Neural progenitor cell (in vitro differentiated cells): ENCODE measurements at regions not wholly inside any gene's neighbourhood (a gene's known extent, or its start where the extent isn't known, plus 50 kb on each side); places are given as distances from the start of the nearest gene placed in this dataset.

Experiments
- DNase-seq: peaks from one replicate; pipeline ENCODE4 v3.0.0-alpha.2; 2016; ENCODE audit warnings: low spot score
- H2AFZ ChIP-seq: fragments of 200-600 bp; sonication (generic); replicated peaks from 2 replicates; pipeline ENCODE4 v1.6.1; 2016; ENCODE audit warnings: antibody characterized with exemption
- H3F3A ChIP-seq: fragments of 200-600 bp; sonication (generic); 2 replicates; pipeline ENCODE4 v1.6.1; 2016; ENCODE audit warnings: antibody characterized with exemption, low read depth
- H3K27ac ChIP-seq: fragments of 200-600 bp; sonication (generic); 2 replicates; pipeline ENCODE4 v1.5.1; 2016; ENCODE audit warnings: mild to moderate bottlenecking
- H3K27me3 ChIP-seq: fragments of 200-600 bp; sonication (generic); 2 replicates; pipeline ENCODE4 v1.6.1; 2016; ENCODE audit warnings: mild to moderate bottlenecking, moderate library complexity
- H3K36me3 ChIP-seq: fragments of 200-600 bp; sonication (generic); 2 replicates; pipeline ENCODE4 v1.5.1; 2016
- H3K4me1 ChIP-seq: fragments of 200-600 bp; sonication (generic); 2 replicates; pipeline ENCODE4 v1.6.1; 2016; ENCODE audit warnings: mixed run types
- H3K4me2 ChIP-seq: fragments of 200-600 bp; sonication (generic); 2 replicates; pipeline ENCODE4 v1.6.1; 2016
- H3K4me3 ChIP-seq: fragments of 200-600 bp; sonication (generic); 2 replicates; pipeline ENCODE4 v1.5.1; 2016
- H3K79me2 ChIP-seq: fragments of 200-600 bp; sonication (generic); 2 replicates; pipeline ENCODE4 v1.6.1; 2016; ENCODE audit warnings: low read depth
- H3K9ac ChIP-seq: fragments of 200-600 bp; sonication (generic); 2 replicates; pipeline ENCODE4 v1.6.1; 2016
- H3K9me3 ChIP-seq: fragments of 200-600 bp; sonication (generic); 2 replicates; pipeline ENCODE4 v1.5.1; 2016; ENCODE audit warnings: low read depth
- H4K20me1 ChIP-seq: fragments of 200-600 bp; sonication (generic); 2 replicates; pipeline ENCODE4 v1.6.1; 2016; ENCODE audit warnings: low read depth
- H3K27ac Mint-ChIP-seq: 3 replicates; pipeline ENCODE4 v1.8.0; 2021; ENCODE audit warnings: mixed read lengths
- H3K27me3 Mint-ChIP-seq: 2 replicates; pipeline ENCODE4 v1.8.0; 2022; ENCODE audit warnings: low read depth, mild to moderate bottlenecking, inconsistent platforms, moderate library complexity, mixed read lengths; ENCODE audit not compliant: insufficient read depth
- H3K36me3 Mint-ChIP-seq: 3 replicates; pipeline ENCODE4 v1.8.0; 2021; ENCODE audit warnings: mixed read lengths
- H3K4me1 Mint-ChIP-seq: 3 replicates; pipeline ENCODE4 v1.8.0; 2021; ENCODE audit warnings: mixed read lengths
- H3K4me3 Mint-ChIP-seq: 3 replicates; pipeline ENCODE4 v1.8.0; 2021; ENCODE audit warnings: mild to moderate bottlenecking, moderate library complexity, mixed read lengths
- H3K9me3 Mint-ChIP-seq: 3 replicates; pipeline ENCODE4 v1.8.0; 2020; ENCODE audit warnings: mixed read lengths
- EZH2 ChIP-seq: fragments of 200-600 bp; sonication (generic); IDR thresholded peaks from 2 replicates; pipeline ENCODE4 v1.6.1; 2017; ENCODE audit warnings: antibody characterized with exemption, mild to moderate bottlenecking, moderate library complexity
- EZH2phosphoT487 ChIP-seq: fragments of 200-600 bp; sonication (generic); IDR thresholded peaks from 2 replicates; pipeline ENCODE4 v1.6.1; 2017; ENCODE audit warnings: antibody characterized with exemption
- TF ChIP-seq, protein P1 (sequence below): fragments of 200-600 bp; sonication (generic); IDR thresholded peaks from 2 replicates; pipeline ENCODE4 v1.5.1; 2017; ENCODE audit warnings: antibody characterized with exemption, mild to moderate bottlenecking

DNA sequence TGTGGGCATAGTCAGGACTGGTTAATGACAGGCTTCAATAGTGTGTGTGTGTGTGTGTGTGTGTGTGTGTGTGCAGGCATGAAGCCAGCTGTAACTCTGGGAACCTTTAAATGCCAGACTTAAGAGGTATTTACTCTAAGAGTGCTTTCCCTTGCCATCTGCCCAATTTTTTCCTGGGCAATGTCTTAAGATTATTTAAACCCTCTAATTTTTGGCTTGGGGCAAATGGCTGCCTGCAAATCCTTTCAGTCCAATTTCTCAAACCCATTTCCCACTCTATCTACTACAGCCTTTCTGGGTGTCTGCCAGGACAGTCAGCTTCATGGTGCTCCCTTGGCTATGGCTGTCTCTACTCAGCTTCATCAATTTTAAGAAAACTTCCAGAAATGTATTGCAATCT lies 62.6 kb upstream of the C1GALT1 start:
- Histone ChIP-seq H3K4me1 (no peaks in the 10 kb centered on the region), H4K20me1 (no peaks in the 10 kb centered on the region), H3K27ac (no peak overlapping the region), H3K27me3 (no peaks in the 10 kb centered on the region), H3K4me3 (no peak overlapping the region), H3F3A (no peaks in the 10 kb centered on the region), H2AFZ (no peak overlapping the region), H3K4me2 (no peak overlapping the region), H3K9ac (no peak overlapping the region), H3K36me3 (no peaks in the 10 kb centered on the region), H3K9me3 (no peaks in the 10 kb centered on the region), H3K79me2 (no peaks in the 10 kb centered on the region)
- TF ChIP-seq, protein P1, sequence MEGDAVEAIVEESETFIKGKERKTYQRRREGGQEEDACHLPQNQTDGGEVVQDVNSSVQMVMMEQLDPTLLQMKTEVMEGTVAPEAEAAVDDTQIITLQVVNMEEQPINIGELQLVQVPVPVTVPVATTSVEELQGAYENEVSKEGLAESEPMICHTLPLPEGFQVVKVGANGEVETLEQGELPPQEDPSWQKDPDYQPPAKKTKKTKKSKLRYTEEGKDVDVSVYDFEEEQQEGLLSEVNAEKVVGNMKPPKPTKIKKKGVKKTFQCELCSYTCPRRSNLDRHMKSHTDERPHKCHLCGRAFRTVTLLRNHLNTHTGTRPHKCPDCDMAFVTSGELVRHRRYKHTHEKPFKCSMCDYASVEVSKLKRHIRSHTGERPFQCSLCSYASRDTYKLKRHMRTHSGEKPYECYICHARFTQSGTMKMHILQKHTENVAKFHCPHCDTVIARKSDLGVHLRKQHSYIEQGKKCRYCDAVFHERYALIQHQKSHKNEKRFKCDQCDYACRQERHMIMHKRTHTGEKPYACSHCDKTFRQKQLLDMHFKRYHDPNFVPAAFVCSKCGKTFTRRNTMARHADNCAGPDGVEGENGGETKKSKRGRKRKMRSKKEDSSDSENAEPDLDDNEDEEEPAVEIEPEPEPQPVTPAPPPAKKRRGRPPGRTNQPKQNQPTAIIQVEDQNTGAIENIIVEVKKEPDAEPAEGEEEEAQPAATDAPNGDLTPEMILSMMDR = no peak
- TF ChIP-seq EZH2 (no peak), EZH2phosphoT487 (no peak)
- no peak for DNase-seq
- H3K9me3 Mint-ChIP-seq = no peaks in the 10 kb centered on the region
- no peaks in the 10 kb centered on the region for H3K27me3 Mint-ChIP-seq
- H3K4me3 Mint-ChIP-seq = no peak overlapping the region
- H3K36me3 Mint-ChIP-seq = no peaks in the 10 kb centered on the region
- no peak overlapping the region for H3K27ac Mint-ChIP-seq
- H3K4me1 Mint-ChIP-seq = peaks cover 2% of the 10 kb centered on the region

DNA sequence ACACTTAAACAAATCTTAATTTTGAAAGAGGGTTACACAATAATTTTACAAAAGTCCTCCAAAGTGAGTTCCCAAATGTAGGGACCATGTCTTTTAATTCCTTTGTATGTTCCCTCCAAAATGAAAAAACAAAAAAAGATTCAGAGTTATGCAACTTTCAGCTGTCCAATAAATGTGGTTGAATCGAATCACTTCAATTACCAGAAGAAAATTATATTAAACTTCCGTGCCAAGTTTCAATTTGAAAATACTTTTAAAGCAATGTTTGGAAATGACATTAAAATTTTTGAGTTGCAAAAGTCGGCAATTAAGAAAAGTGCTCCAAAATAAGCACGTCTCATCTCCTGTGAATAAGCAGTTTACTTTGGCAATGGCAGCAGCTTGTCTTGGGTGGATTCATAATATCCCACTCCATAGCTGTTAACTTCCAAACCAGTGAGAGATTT lies 60.3 kb upstream of the C1GALT1 start:
- Histone ChIP-seq H3K9me3 (no peaks in the 10 kb centered on the region), H3K9ac (no peak overlapping the region), H4K20me1 (no peaks in the 10 kb centered on the region), H3K4me1 (no peaks in the 10 kb centered on the region), H3K79me2 (no peaks in the 10 kb centered on the region), H3F3A (no peaks in the 10 kb centered on the region), H3K27ac (no peak overlapping the region), H2AFZ (no peak overlapping the region), H3K36me3 (no peaks in the 10 kb centered on the region), H3K4me3 (no peak overlapping the region), H3K4me2 (no peak overlapping the region), H3K27me3 (no peaks in the 10 kb centered on the region)
- no peak overlapping the region for H3K27ac Mint-ChIP-seq
- TF ChIP-seq EZH2phosphoT487 = no peak
- TF ChIP-seq EZH2 = no peak
- TF ChIP-seq, protein P1 = no peak
- no peak for DNase-seq
- H3K4me1 Mint-ChIP-seq = no peaks in the 10 kb centered on the region
- H3K9me3 Mint-ChIP-seq = no peaks in the 10 kb centered on the region
- no peak overlapping the region for H3K4me3 Mint-ChIP-seq
- H3K27me3 Mint-ChIP-seq = no peaks in the 10 kb centered on the region
- H3K36me3 Mint-ChIP-seq = no peaks in the 10 kb centered on the region

DNA sequence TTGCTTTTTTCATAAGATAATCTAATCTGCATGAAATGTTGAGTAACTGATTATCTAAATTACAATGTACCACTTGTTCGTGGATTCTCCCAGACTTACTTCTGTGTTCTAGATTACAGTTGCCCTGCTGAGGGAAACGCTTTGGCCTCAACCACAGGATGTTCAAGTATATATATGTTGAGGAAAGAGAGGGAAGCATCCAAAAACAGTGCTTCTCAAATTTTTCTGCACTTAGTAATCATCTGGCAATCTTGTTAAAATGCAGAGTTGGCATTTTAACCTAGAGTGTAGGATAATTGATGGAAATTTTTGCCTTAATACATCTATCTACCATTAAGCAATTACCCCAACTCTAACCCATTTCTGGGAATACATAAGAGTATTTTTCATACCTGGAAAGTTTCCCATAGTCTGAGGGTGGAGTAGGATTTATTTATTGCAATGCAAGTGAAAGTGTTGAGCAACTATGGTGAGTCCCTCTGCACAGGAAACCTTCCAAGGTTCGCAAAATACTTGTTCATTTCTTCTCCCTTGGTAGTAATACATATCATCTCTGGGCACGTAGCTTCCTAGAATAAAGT lies 59.6 kb upstream of the C1GALT1 start:
- no peak for DNase-seq

More for the DNA sequence above, 59.6 kb upstream of the C1GALT1 start:
- H3K27ac Mint-ChIP-seq = no peak overlapping the region
- H3K27me3 ChIP-seq = no peaks in the 10 kb centered on the region
- H3K27ac ChIP-seq = no peak overlapping the region
- H4K20me1 ChIP-seq = no peaks in the 10 kb centered on the region
- H3K79me2 ChIP-seq = no peaks in the 10 kb centered on the region
- no peaks in the 10 kb centered on the region for H3K9me3 Mint-ChIP-seq
- H3K9ac ChIP-seq = no peak overlapping the region
- no peaks in the 10 kb centered on the region for H3K27me3 Mint-ChIP-seq
- H3K36me3 ChIP-seq = no peaks in the 10 kb centered on the region
- H3K4me3 Mint-ChIP-seq = no peak overlapping the region
- H3F3A ChIP-seq = no peaks in the 10 kb centered on the region
- no peaks in the 10 kb centered on the region for H3K4me1 Mint-ChIP-seq
- no peaks in the 10 kb centered on the region for H3K36me3 Mint-ChIP-seq
- H3K9me3 ChIP-seq = no peaks in the 10 kb centered on the region
- no peak overlapping the region for H2AFZ ChIP-seq
- no peaks in the 10 kb centered on the region for H3K4me1 ChIP-seq
- H3K4me2 ChIP-seq = no peak overlapping the region
- H3K4me3 ChIP-seq = no peak overlapping the region
- TF ChIP-seq EZH2 = no peak
- TF ChIP-seq EZH2phosphoT487 = no peak
- TF ChIP-seq, protein P1 = no peak
